Activated T-cell treated with anti-CD3 and anti-CD28 coated beads for 24 hours (primary cell): ENCODE measurements at regions not wholly inside any gene's neighbourhood (a gene's known extent, or its start where the extent isn't known, plus 50 kb on each side); places are given as distances from the start of the nearest gene placed in this dataset.

Source experiments
- DNase-seq: peaks from one replicate; pipeline ENCODE4 v3.0.0-alpha.2; 2020; ENCODE audit warnings: low read depth

GRCh38 chr16:59170099-59170712 is 436.1 kb upstream of the GOT2 start:
- no peak for DNase-seq

DNA sequence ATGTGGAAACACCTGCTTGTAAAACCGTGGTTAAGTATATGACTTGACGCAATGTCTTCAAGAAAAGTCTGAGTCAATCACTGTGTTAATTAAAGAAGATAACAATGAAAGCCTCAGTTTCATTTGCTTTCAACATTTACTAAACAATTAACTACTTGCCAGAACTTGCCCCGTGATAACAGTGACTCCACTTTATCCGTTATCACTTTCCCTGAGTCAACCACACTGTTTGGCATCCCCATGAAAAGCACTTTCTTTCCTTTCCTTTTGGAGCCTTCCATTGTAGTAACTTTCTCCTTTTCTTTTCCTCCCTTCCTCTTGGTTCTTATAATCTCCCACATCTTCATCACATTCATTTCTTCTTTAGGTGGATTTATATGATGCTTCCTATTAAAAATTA is 435.1 kb upstream of the GOT2 start:
- no peak for DNase-seq

- no peak for DNase-seq
Measured at GRCh38 chr16:59168461-59169114, 434.5 kb upstream of the GOT2 start.

- no peak for DNase-seq
Measured at GRCh38 chr16:59164461-59164860, 430.3 kb upstream of the GOT2 start.

GRCh38 chr16:59163371-59164055 is 429.4 kb upstream of the GOT2 start:
- no peak for DNase-seq

DNA sequence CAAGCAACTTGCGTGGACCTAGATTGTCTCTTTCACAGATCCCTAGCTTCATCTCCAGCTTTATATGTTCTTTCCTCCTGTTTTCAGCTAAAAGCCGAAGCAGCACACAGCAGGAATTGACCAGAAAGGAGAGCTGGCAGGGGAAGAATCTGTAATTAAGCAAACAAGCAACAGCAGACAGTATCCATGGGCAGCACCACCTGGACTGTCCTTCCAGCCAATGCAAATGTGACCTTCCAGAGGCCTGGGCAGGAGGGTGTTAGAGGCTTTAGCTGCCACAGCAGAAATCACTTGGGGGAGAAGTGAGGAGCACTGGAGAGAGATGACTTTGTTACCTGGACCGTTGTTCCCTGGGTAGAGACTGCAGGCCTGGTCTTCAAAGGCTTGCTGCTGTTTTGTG is 427.6 kb upstream of the GOT2 start:
- DNase-seq = no peak

GRCh38 chr16:59154295-59154694 is 420.2 kb upstream of the GOT2 start:
- DNase-seq = no peak

DNA sequence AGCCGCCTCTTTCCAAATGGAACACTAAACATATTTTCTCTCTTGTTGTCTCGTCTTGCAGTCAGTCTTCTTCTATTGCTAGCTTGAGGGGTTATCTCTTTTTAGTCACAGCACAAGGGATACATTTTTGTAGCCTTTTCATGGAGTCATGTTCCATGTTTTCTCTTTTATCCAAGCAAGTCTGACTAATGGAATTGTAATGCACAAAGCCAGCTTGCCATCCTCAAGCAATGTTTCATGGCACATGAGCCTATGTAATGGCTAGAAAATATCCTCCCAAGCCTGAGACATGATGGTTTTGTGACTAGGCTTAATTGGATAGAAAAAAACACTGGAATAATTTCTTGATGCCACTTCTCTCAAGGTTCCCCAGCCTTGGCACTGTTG is 414.6 kb upstream of the GOT2 start:
- DNase-seq = no peak

DNA sequence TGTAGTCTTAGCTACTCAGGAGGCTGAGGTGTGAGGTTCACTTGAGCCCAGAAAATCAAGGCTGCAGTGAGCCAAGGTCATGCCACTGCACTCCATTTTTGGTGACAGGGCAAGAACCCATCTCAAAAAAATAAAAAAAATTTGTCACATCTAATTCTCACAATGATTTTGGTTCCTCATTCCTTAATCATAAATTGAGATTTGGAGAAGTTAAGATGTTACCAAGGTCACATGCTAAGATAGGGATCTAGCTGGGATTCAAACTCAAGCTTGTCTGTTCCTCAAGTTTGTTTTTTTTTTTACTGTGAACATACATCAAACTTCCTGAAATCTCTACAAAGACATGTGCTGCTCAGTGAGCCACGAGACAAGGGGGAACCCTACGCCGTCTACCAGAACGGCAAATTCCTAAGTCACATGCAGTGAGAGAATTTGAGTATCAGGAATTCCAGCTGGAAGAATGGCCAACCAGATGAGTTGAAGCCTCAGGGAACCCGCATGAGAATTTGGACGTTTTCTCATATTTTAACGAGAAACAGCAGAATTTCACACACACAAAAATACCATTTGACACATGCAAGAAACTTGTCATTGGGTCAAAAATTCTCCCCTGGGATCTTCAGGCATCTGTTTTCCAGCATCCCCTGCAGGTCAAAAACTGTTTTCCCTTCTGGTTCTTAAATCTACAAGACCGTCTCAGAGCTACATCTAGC is 414.1 kb upstream of the GOT2 start:
- DNase-seq = no peak

GRCh38 chr16:59146140-59146539 is 412.0 kb upstream of the GOT2 start:
- DNase-seq = no peak

- no peak for DNase-seq
Measured at GRCh38 chr16:59144841-59145240, 410.7 kb upstream of the GOT2 start.

GRCh38 chr16:59144326-59144725 is 410.2 kb upstream of the GOT2 start:
- DNase-seq = no peak

- DNase-seq = no peak
Measured at GRCh38 chr16:59126486-59126885, 392.4 kb upstream of the GOT2 start.

DNA sequence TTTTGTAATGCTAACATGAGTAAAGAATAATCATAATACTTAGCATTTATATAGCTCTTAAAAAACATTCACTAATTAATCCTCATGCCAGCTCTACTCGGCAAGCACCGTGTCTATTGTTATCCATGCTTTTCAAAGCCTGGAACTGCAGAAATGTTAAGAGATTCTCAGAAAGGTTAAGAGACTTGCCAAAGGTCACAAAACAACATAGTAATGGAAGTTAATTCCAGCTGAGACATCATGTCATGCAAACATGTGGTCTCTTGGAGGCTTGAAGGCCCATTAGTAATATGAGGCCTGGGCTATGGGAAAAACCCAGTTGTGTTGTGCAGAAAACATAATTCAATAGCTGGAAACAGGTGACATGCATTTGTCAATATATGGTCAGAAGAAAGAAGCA is 389.9 kb upstream of the GOT2 start:
- no peak for DNase-seq

GRCh38 chr16:59123479-59123878 is 389.4 kb upstream of the GOT2 start:
- DNase-seq = no peak

DNA sequence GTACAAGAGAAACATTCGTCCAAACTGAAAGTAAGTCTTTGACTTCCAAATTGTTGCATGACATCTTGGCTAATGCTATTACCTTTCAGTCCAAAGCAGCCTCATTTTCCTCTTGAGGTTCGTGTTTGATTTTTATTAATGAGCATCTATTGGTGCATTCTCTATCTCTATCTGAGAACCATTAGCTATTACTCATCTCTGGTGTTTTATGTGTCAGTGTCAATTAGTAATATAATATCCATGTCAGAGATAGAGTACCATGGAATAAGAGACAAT is 388.1 kb upstream of the GOT2 start:
- no peak for DNase-seq

DNA sequence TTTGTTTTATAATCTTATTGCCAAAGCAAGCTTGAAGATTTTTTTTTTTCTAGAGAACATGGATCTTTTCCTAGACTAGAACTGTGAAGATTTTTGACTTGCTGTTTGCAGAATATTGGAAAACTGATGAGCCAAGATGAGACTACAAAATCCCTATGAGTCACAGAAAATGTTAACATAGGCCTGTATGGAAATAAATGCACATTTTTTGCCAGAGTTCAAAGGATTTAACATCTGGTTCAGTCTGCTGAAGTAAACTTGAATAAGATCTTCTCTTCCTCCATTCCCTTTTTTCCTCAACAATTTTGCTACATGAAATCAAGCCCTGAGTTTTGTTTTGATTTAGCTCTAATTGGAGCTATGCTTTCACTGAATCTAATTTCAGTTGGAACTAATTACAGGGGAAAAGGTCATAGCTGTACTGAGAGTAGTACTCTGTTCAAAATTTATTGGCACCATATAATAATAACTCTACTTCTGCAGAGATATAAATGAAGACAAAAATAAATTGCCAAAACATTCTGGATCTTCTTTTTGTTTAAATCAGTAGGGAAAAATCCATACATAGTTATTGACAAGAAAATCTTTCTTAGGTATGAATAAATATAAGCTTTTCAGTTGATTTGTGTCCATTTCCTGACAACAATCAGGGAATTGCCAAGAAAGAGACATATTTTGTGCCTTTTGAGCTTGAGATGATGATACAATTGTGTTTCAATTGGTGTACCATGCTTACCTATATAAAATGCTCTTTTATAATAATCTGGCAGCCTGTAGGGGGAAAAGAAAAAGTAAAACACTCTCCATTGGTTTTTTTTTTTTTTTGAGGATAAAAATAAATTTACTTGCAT is 387.5 kb upstream of the GOT2 start:
- DNase-seq = no peak

- no peak for DNase-seq
Measured at GRCh38 chr16:59116744-59117143, 382.6 kb upstream of the GOT2 start.

DNA sequence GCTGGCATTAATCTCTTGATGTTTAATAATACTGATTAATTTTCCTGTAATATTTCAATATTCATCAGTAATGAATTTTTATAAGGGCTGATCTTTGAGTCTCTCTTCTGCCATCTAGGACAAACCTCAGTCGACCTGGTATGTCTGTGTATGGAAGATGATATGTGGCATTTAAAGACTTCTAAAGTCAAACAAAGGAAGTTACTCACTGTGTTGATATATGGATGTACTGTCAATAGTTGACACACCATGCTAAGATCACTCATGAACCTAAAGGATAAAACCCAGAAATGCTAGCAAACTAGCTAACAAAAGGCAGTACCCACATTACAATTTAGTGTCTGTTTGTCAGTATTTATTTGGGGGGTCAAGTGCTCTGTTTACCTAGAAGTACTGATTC is 380.7 kb upstream of the GOT2 start:
- DNase-seq = no peak

- DNase-seq = no peak
Measured at GRCh38 chr16:59113004-59113670, 379.0 kb upstream of the GOT2 start.

DNA sequence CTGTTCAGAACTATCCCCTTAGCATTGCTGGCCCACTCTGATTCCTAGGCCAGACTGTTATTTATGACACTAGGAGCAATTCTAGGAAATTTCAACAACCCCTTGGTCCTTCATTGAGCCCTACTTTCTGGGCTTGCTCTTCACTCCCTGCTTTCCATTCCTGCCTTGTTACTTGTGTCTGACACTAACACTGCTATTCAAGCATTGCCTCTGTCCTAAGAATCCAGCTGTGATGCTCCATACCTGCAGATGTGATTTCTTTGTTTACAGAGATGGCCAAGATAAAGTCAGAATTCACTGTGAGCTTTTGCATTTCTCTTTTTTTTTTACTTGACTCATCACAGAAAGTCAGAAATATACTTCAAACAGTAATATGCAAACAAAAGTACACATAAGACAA is 377.2 kb upstream of the GOT2 start:
- DNase-seq = no peak

GRCh38 chr16:59108374-59108773 is 374.3 kb upstream of the GOT2 start:
- DNase-seq = no peak
